ACHN (cell line): ENCODE measurements at regions not wholly inside any gene's neighbourhood (a gene's known extent, or its start where the extent isn't known, plus 50 kb on each side); places are given as distances from the start of the nearest gene placed in this dataset.

ENCODE experiments used
- DNase-seq: peaks from one replicate; pipeline ENCODE4 v3.0.0-alpha.2; 2015
- in situ Hi-C: cut with HindIII; loops from 2 replicates; pipeline ENCODE4 v1.10.0; 2017; ENCODE audit warnings: low sequenced_read_pairs, low pct_ligation_motif_present, low pct_unique_long_range_greater_than_20kb

GRCh38 chr6:16002332-16003196 lies 126.3 kb upstream of the MYLIP start:
- DNase-seq, result no peak
- in situ Hi-C loops, result no loop called here

- in situ Hi-C loops, result no loop called here
- DNase-seq, result no peak
These were observed 127.7 kb upstream of the MYLIP start for GRCh38 chr6:16001158-16001557.

GRCh38 chr6:15999201-15999600 lies 129.7 kb upstream of the MYLIP start:
- in situ Hi-C loops, result no loop called here
- no peak for DNase-seq

- no peak for DNase-seq
- in situ Hi-C loops, result no loop called here
These were observed 131.1 kb upstream of the MYLIP start for GRCh38 chr6:15997586-15998388.

- in situ Hi-C loops, result no loop called here
- DNase-seq, result no peak
These were observed 132.9 kb upstream of the MYLIP start for GRCh38 chr6:15996030-15996429.

- no peak for DNase-seq
- in situ Hi-C loops, result no loop called here
These were observed 133.4 kb upstream of the MYLIP start for GRCh38 chr6:15995493-15995892.

GRCh38 chr6:15994814-15995459 lies 133.9 kb upstream of the MYLIP start:
- in situ Hi-C loops, result no loop called here
- DNase-seq, result no peak

GRCh38 chr6:15993716-15994228 lies 135.1 kb upstream of the MYLIP start:
- in situ Hi-C loops, result no loop called here
- no peak for DNase-seq

GRCh38 chr6:15990179-15990578 lies 138.7 kb upstream of the MYLIP start:
- no peak for DNase-seq
- in situ Hi-C loops, result no loop called here

GRCh38 chr6:15989397-15989796 lies 139.5 kb upstream of the MYLIP start:
- DNase-seq, result no peak
- in situ Hi-C loops, result no loop called here

GRCh38 chr6:15987569-15987968 lies 141.3 kb upstream of the MYLIP start:
- DNase-seq, result no peak
- in situ Hi-C loops, result no loop called here

GRCh38 chr6:15986027-15986629 lies 142.8 kb upstream of the MYLIP start:
- no peak for DNase-seq
- in situ Hi-C loops, result no loop called here

GRCh38 chr6:15985379-15985959 lies 143.4 kb upstream of the MYLIP start:
- no peak for DNase-seq
- in situ Hi-C loops, result no loop called here

- no peak for DNase-seq
- in situ Hi-C loops, result no loop called here
These were observed 146.9 kb upstream of the MYLIP start for GRCh38 chr6:15981956-15982355.

- in situ Hi-C loops, result no loop called here
These were observed 148.1 kb upstream of the MYLIP start for GRCh38 chr6:15980801-15981200.

GRCh38 chr6:15978426-15978825 lies 150.5 kb upstream of the MYLIP start:
- in situ Hi-C loops, result no loop called here
- DNase-seq, result no peak

More at GRCh38 chr6:15980801-15981200, 148.1 kb upstream of the MYLIP start:
- no peak for DNase-seq

- no peak for DNase-seq
- in situ Hi-C loops, result no loop called here
These were observed 151.8 kb upstream of the MYLIP start for GRCh38 chr6:15977050-15977449.

GRCh38 chr6:15974817-15975216 lies 154.1 kb upstream of the MYLIP start:
- DNase-seq, result no peak
- in situ Hi-C loops, result no loop called here
